Activated CD8-positive, alpha-beta T cell treated with anti-CD3 and anti-CD28 coated beads for 36 hours (primary cell): ENCODE measurements at regions not wholly inside any gene's neighbourhood (a gene's known extent, or its start where the extent isn't known, plus 50 kb on each side); places are given as distances from the start of the nearest gene placed in this dataset.
"Not testable (repeated sequence)": the region's sequence is repeated elsewhere in the genome, so short reads cannot be mapped to it uniquely, and the experiment has no call there.

Experiments
- ATAC-seq: fragments of 200-7000 bp; cut with Tn5 transposase; one replicate; pipeline ENCODE4 v1.10.0; 2021; ENCODE audit warnings: mild to moderate bottlenecking, moderate library complexity
- CTCF ChIA-PET: fragments of 350-600 bp; sonication (Branson Sonifier 250); formaldehyde crosslinking; loops from one replicate; lab custom pipeline; 2021; ENCODE audit warnings: antibody characterized with exemption; lab: Charles Lee
- POLR2A ChIA-PET: fragments of 350-600 bp; sonication (Branson Sonifier 250); formaldehyde crosslinking; loops from one replicate; lab custom pipeline; 2021; ENCODE audit warnings: antibody characterized with exemption; lab: Charles Lee
- DNase-seq: peaks from one replicate; pipeline ENCODE4 v3.0.0-alpha.2; 2020
- H3K27ac Mint-ChIP-seq: one replicate; pipeline ENCODE4 v1.8.0; 2021; ENCODE audit warnings: mild to moderate bottlenecking, mixed read lengths
- H3K27me3 Mint-ChIP-seq: one replicate; pipeline ENCODE4 v1.8.0; 2021; ENCODE audit warnings: mixed read lengths
- H3K36me3 Mint-ChIP-seq: one replicate; pipeline ENCODE4 v1.8.0; 2021; ENCODE audit warnings: low read depth, mixed read lengths
- H3K4me1 Mint-ChIP-seq: one replicate; pipeline ENCODE4 v1.8.0; 2021; ENCODE audit warnings: low read depth, mixed read lengths
- H3K4me3 Mint-ChIP-seq: one replicate; pipeline ENCODE4 v1.8.0; 2021; ENCODE audit warnings: mild to moderate bottlenecking, moderate library complexity, mixed read lengths
- H3K9me3 Mint-ChIP-seq: one replicate; pipeline ENCODE4 v1.8.0; 2021; ENCODE audit warnings: mixed read lengths
- intact Hi-C: fragments of 100-400 bp; cut with micrococcal nuclease; formaldehyde crosslinking; loops from one replicate; pipeline ENCODE4 v1.10.0; 2022
- TF ChIP-seq, protein P1 (sequence below): fragments of 200-600 bp; IDR thresholded peaks from one replicate; pipeline ENCODE4 v1.8.0; 2022; ENCODE audit warnings: antibody characterized with exemption, mild to moderate bottlenecking

DNA sequence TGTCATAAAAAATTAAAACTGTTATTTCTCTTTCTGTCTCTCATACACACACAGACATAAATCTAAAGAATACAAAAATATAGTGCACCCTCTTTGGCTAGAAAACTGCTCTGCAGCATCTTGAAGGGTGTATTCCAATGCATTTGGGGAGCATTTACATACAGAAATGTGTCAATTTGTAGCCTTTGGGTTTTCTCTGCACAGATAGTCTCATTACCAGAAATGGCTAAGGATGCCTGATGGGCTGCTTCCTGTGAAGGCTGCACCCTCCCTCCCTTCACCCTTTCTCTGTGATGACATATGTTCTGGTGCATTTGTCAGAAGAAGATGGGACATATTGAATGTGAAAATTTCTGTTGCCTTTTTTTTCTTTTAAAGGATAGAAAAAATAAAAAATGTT is 1239.3 kb downstream of the CDH11 start:
- DNase-seq (no peak), ATAC-seq (no peak)
- no peaks in the 10 kb centered on the region for H3K36me3 Mint-ChIP-seq
- intact Hi-C loops = no loop called here
- TF ChIP-seq, protein P1, sequence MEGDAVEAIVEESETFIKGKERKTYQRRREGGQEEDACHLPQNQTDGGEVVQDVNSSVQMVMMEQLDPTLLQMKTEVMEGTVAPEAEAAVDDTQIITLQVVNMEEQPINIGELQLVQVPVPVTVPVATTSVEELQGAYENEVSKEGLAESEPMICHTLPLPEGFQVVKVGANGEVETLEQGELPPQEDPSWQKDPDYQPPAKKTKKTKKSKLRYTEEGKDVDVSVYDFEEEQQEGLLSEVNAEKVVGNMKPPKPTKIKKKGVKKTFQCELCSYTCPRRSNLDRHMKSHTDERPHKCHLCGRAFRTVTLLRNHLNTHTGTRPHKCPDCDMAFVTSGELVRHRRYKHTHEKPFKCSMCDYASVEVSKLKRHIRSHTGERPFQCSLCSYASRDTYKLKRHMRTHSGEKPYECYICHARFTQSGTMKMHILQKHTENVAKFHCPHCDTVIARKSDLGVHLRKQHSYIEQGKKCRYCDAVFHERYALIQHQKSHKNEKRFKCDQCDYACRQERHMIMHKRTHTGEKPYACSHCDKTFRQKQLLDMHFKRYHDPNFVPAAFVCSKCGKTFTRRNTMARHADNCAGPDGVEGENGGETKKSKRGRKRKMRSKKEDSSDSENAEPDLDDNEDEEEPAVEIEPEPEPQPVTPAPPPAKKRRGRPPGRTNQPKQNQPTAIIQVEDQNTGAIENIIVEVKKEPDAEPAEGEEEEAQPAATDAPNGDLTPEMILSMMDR = no peak
- no peak overlapping the region for H3K4me3 Mint-ChIP-seq
- no peaks in the 10 kb centered on the region for H3K27me3 Mint-ChIP-seq
- no peak overlapping the region for H3K27ac Mint-ChIP-seq
- CTCF ChIA-PET = no interaction called here
- H3K4me1 Mint-ChIP-seq = no peaks in the 10 kb centered on the region
- peaks cover 23% of the 10 kb centered on the region for H3K9me3 Mint-ChIP-seq
- POLR2A ChIA-PET = no interaction called here

- Mint-ChIP-seq H3K4me3 (no peak overlapping the region), H3K9me3 (peaks cover 17% of the 10 kb centered on the region), H3K27ac (no peak overlapping the region), H3K27me3 (no peaks in the 10 kb centered on the region), H3K36me3 (no peaks in the 10 kb centered on the region), H3K4me1 (no peaks in the 10 kb centered on the region)
- ATAC-seq (no peak), DNase-seq (no peak)
- intact Hi-C loops = no loop called here
- CTCF ChIA-PET = no interaction called here
- TF ChIP-seq, protein P1 = no peak
- POLR2A ChIA-PET = no interaction called here
Observed at GRCh38 chr16:63880948-63881347, 1240.9 kb downstream of the CDH11 start.

GRCh38 chr16:63877401-63877800 is 1244.5 kb downstream of the CDH11 start:
- no peak overlapping the region for H3K4me3 Mint-ChIP-seq
- DNase-seq = no peak
- ChIA-PET POLR2A (interaction anchor here (0.7 kb wide), 1 partner anchor 148 kb away, joined by 3 read pairs; no protein-coding TSS in a partner anchor), CTCF (no interaction called here)
- no peaks in the 10 kb centered on the region for H3K36me3 Mint-ChIP-seq
- no peak for ATAC-seq
- H3K9me3 Mint-ChIP-seq = peaks cover 19% of the 10 kb centered on the region
- TF ChIP-seq, protein P1 = no peak
- intact Hi-C loops = no loop called here
- H3K27ac Mint-ChIP-seq = no peak overlapping the region
- no peaks in the 10 kb centered on the region for H3K27me3 Mint-ChIP-seq
- no peaks in the 10 kb centered on the region for H3K4me1 Mint-ChIP-seq

GRCh38 chr16:63876103-63876502 is 1245.8 kb downstream of the CDH11 start:
- ChIA-PET POLR2A (no interaction called here), CTCF (no interaction called here)
- Mint-ChIP-seq H3K4me1 (no peaks in the 10 kb centered on the region), H3K9me3 (peaks cover 16% of the 10 kb centered on the region), H3K27me3 (no peaks in the 10 kb centered on the region), H3K4me3 (no peak overlapping the region), H3K27ac (no peak overlapping the region), H3K36me3 (no peaks in the 10 kb centered on the region)
- TF ChIP-seq, protein P1 = no peak
- DNase-seq (no peak), ATAC-seq (no peak)
- intact Hi-C loops = no loop called here

- H3K27ac Mint-ChIP-seq, DNase-seq, ATAC-seq, CTCF ChIA-PET, H3K27me3 Mint-ChIP-seq, POLR2A ChIA-PET, H3K4me3 Mint-ChIP-seq, H3K9me3 Mint-ChIP-seq, H3K4me1 Mint-ChIP-seq, H3K36me3 Mint-ChIP-seq, intact Hi-C loops: not testable (repeated sequence)
Observed at GRCh38 chr16:63860700-63861099, 1261.2 kb downstream of the CDH11 start.

DNA sequence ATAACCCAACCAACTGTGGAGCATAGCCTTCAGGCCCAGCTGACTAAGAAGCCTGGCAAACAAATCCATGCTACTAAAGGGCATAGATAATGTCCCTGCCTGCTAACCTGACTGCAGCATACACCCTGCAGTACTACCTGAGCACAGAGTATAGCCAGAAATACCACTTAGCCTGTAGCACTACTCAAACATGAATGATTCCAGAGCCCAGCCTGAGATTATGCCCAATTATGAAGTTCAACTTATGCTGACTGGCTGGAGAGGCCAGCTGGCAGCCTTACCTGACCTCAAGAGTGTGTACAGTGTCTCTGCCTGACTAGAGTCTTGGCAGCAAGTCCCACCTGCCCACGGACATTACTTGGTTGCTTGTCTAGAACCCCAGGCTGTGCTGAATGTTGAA is 1265.3 kb downstream of the CDH11 start:
- intact Hi-C loops = no loop called here
- TF ChIP-seq, protein P1 = no peak
- ATAC-seq (no peak), DNase-seq (no peak)
- Mint-ChIP-seq H3K27ac (no peak overlapping the region), H3K27me3 (no peaks in the 10 kb centered on the region), H3K9me3 (peaks cover 6% of the 10 kb centered on the region), H3K4me1 (no peaks in the 10 kb centered on the region), H3K36me3 (no peaks in the 10 kb centered on the region), H3K4me3 (no peak overlapping the region)
- CTCF ChIA-PET = no interaction called here
- POLR2A ChIA-PET = no interaction called here
